Calu3 (cell line): ENCODE measurements at regions not wholly inside any gene's neighbourhood (a gene's known extent, or its start where the extent isn't known, plus 50 kb on each side); places are given as distances from the start of the nearest gene placed in this dataset.

Experiments used
- BruUV-seq: library from RNA; stranded (reverse); fragments of 400-500 nt; replicated peaks from 2 replicates; lab custom pipeline; 2021; lab: Mats Ljungman, UMichigan
- CTCF ChIA-PET: fragments of 300-600 bp; sonication (Branson Sonifier 250); formaldehyde crosslinking; loops from one replicate; lab custom pipeline; 2022; ENCODE audit warnings: antibody characterized with exemption; lab: Charles Lee
- DNase-seq: peaks from one replicate; pipeline ENCODE4 v3.0.0; 2022
- H3K27ac Mint-ChIP-seq: one replicate; pipeline ENCODE4 v1.8.0; 2022; ENCODE audit warnings: mixed read lengths; ENCODE audit not compliant: unreplicated experiment
- H3K27me3 Mint-ChIP-seq: one replicate; pipeline ENCODE4 v1.8.0; 2022; ENCODE audit warnings: mixed read lengths; ENCODE audit not compliant: unreplicated experiment
- H3K36me3 Mint-ChIP-seq: one replicate; pipeline ENCODE4 v1.8.0; 2022; ENCODE audit warnings: mild to moderate bottlenecking, moderate library complexity, mixed read lengths; ENCODE audit not compliant: insufficient read depth, unreplicated experiment
- H3K4me1 Mint-ChIP-seq: one replicate; pipeline ENCODE4 v1.8.0; 2022; ENCODE audit warnings: mild to moderate bottlenecking, low read depth, mixed read lengths; ENCODE audit not compliant: unreplicated experiment
- H3K4me3 Mint-ChIP-seq: one replicate; pipeline ENCODE4 v1.8.0; 2022; ENCODE audit warnings: mild to moderate bottlenecking, low read depth, moderate library complexity, mixed read lengths; ENCODE audit not compliant: unreplicated experiment
- H3K9me3 Mint-ChIP-seq: one replicate; pipeline ENCODE4 v1.8.0; 2022; ENCODE audit warnings: low read depth, mixed read lengths; ENCODE audit not compliant: unreplicated experiment
- intact Hi-C: fragments of 100-400 bp; cut with micrococcal nuclease; formaldehyde crosslinking; loops from one replicate; pipeline ENCODE4 v1.10.0; 2022; ENCODE audit not compliant: unreplicated experiment
- TF ChIP-seq, protein P1 (sequence below): fragments of 200-600 bp; IDR thresholded peaks from one replicate; pipeline ENCODE4 v1.8.0; 2022; ENCODE audit warnings: antibody characterized with exemption; ENCODE audit not compliant: unreplicated experiment

DNA sequence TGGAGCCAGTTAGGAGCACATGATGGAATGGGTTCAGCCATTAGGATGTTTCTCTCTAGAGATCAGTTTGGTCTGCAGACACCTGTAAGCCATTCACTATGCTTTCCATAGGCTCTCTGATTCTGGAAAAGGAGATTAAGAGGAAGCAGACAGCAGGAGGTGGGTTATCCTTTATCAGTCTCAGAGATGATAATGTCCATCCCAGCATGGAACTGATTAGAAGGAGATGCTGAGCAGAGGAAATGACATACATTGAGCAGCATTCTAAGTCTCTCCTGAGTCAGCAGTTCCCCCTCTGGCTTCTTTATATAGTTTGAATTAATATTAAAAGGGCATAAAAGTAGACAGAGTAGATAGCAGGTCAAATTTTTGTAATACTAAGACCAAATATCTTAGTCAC lies 591.1 kb downstream of the GBE1 start:
- no peaks in the 10 kb centered on the region for H3K36me3 Mint-ChIP-seq
- DNase-seq, result no peak
- no peak overlapping the region for H3K4me3 Mint-ChIP-seq
- intact Hi-C loops, result no loop called here
- H3K27me3 Mint-ChIP-seq, result no peaks in the 10 kb centered on the region
- H3K9me3 Mint-ChIP-seq, result peaks cover 4% of the 10 kb centered on the region
- H3K4me1 Mint-ChIP-seq, result no peaks in the 10 kb centered on the region
- BruUV-seq, result no TSS peak
- H3K27ac Mint-ChIP-seq, result peak overlapping the region; percentile 39
- TF ChIP-seq, protein P1, sequence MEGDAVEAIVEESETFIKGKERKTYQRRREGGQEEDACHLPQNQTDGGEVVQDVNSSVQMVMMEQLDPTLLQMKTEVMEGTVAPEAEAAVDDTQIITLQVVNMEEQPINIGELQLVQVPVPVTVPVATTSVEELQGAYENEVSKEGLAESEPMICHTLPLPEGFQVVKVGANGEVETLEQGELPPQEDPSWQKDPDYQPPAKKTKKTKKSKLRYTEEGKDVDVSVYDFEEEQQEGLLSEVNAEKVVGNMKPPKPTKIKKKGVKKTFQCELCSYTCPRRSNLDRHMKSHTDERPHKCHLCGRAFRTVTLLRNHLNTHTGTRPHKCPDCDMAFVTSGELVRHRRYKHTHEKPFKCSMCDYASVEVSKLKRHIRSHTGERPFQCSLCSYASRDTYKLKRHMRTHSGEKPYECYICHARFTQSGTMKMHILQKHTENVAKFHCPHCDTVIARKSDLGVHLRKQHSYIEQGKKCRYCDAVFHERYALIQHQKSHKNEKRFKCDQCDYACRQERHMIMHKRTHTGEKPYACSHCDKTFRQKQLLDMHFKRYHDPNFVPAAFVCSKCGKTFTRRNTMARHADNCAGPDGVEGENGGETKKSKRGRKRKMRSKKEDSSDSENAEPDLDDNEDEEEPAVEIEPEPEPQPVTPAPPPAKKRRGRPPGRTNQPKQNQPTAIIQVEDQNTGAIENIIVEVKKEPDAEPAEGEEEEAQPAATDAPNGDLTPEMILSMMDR, result no peak
- CTCF ChIA-PET, result no interaction called here

DNA sequence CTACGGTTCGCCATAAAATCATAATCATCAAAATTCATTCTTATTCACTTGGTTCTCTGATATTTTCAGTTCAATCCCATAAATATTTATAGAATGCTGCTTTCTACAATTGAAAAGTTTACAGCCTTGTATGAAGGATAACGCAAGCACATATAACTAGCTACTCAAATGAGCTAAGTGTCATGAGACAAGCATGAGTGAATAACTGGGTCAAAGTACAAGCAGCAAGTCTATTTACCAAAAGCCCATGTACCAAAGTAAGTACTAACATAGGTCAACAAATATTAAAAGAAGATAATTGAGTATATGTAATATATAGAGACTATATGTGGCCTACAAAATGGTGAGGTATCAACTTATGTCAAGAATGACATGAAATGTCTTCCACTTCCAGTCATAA lies 596.6 kb downstream of the GBE1 start:
- DNase-seq, result no peak
- H3K4me1 Mint-ChIP-seq, result no peaks in the 10 kb centered on the region
- CTCF ChIA-PET, result interaction anchor here (0.6 kb wide), 1 partner anchor 379 kb away, joined by 3 read pairs; no protein-coding TSS in a partner anchor
- no peaks in the 10 kb centered on the region for H3K27me3 Mint-ChIP-seq
- intact Hi-C loops, result no loop called here
- no peaks in the 10 kb centered on the region for H3K9me3 Mint-ChIP-seq
- TF ChIP-seq, protein P1, result no peak
- H3K36me3 Mint-ChIP-seq, result no peaks in the 10 kb centered on the region
- H3K4me3 Mint-ChIP-seq, result no peak overlapping the region
- no peak overlapping the region for H3K27ac Mint-ChIP-seq
- BruUV-seq, result no TSS peak

DNA sequence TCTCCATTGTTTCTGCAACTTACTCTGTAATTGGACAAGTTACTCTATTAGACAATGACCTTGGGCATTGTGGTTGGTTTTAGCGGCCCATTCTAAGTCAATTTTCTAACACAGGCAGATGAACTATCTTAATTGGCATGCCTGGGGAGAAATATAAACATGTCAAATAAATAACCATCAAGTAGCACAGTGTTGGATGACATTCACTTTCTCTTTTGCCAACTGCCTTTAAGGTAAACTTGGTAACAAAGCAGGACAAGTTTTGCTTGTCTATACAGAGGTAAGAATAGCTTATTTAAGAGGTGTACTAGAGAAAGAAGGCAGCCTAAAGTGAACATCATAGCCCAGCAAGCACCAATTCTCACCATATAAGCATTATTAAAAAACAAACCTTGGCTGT lies 599.6 kb downstream of the GBE1 start:
- no peaks in the 10 kb centered on the region for H3K27me3 Mint-ChIP-seq
- no peak overlapping the region for H3K27ac Mint-ChIP-seq
- BruUV-seq, result no TSS peak
- intact Hi-C loops, result no loop called here
- no peaks in the 10 kb centered on the region for H3K36me3 Mint-ChIP-seq
- H3K4me3 Mint-ChIP-seq, result no peak overlapping the region
- no peaks in the 10 kb centered on the region for H3K4me1 Mint-ChIP-seq
- no peak for DNase-seq
- CTCF ChIA-PET, result no interaction called here
- TF ChIP-seq, protein P1, result no peak
- H3K9me3 Mint-ChIP-seq, result no peaks in the 10 kb centered on the region

DNA sequence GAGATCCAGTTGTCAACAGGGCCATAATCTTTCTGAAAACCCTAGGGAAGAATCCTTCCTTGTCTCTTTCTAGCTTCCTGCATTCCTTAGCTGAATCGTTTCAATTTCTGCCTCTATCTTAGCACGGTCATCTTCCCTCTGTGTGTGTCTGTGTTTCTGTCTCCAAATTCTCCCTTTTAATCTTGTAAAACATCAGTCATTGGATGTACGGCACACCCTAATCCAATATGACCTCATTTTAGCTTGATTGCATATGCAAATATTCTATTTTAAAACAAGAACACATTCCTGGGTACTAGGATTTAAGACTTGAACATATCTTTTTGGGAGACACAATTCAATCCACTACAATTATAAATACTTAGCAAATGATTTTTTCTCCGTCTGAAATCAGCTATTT lies 600.3 kb downstream of the GBE1 start:
- Mint-ChIP-seq H3K27ac (no peak overlapping the region), H3K27me3 (no peaks in the 10 kb centered on the region), H3K9me3 (no peaks in the 10 kb centered on the region), H3K4me1 (no peaks in the 10 kb centered on the region), H3K4me3 (no peak overlapping the region), H3K36me3 (no peaks in the 10 kb centered on the region)
- TF ChIP-seq, protein P1, result no peak
- intact Hi-C loops, result no loop called here
- CTCF ChIA-PET, result no interaction called here
- DNase-seq, result no peak
- BruUV-seq, result no TSS peak
